Ishikawa (cell line): ENCODE measurements at regions not wholly inside any gene's neighbourhood (a gene's known extent, or its start where the extent isn't known, plus 50 kb on each side); places are given as distances from the start of the nearest gene placed in this dataset.

Experiments
- CEBPB ChIP-seq: IDR thresholded peaks from 2 replicates; pipeline ENCODE4 v1.6.1; 2012
- CREB1 ChIP-seq: IDR thresholded peaks from 2 replicates; pipeline ENCODE4 v1.6.1; 2012; ENCODE audit warnings: low read depth
- EGR1 ChIP-seq: IDR thresholded peaks from 2 replicates; pipeline ENCODE4 v1.6.1; 2012
- EP300 ChIP-seq: IDR thresholded peaks from 2 replicates; pipeline ENCODE4 v1.6.1; 2012; ENCODE audit warnings: borderline replicate concordance
- TAF1 ChIP-seq: IDR thresholded peaks from 2 replicates; pipeline ENCODE4 v1.6.1; 2012; ENCODE audit warnings: low read depth, mild to moderate bottlenecking
- TCF12 ChIP-seq: IDR thresholded peaks from 2 replicates; pipeline ENCODE4 v1.6.1; 2012; ENCODE audit warnings: low read depth
- TEAD4 ChIP-seq: IDR thresholded peaks from 2 replicates; pipeline ENCODE4 v1.6.1; 2012
- YY1 ChIP-seq: IDR thresholded peaks from 2 replicates; pipeline ENCODE4 v1.6.1; 2012; ENCODE audit warnings: low read depth
- ZBTB7A ChIP-seq: IDR thresholded peaks from 2 replicates; pipeline ENCODE4 v1.6.1; 2012; ENCODE audit warnings: low read depth
- TF ChIP-seq, protein P1 (sequence below): IDR thresholded peaks from 2 replicates; pipeline ENCODE4 v1.6.1; 2012
- TF ChIP-seq, protein P2 (sequence below): IDR thresholded peaks from 2 replicates; pipeline ENCODE4 v1.6.1; 2012; ENCODE audit warnings: low read depth, mild to moderate bottlenecking

DNA sequence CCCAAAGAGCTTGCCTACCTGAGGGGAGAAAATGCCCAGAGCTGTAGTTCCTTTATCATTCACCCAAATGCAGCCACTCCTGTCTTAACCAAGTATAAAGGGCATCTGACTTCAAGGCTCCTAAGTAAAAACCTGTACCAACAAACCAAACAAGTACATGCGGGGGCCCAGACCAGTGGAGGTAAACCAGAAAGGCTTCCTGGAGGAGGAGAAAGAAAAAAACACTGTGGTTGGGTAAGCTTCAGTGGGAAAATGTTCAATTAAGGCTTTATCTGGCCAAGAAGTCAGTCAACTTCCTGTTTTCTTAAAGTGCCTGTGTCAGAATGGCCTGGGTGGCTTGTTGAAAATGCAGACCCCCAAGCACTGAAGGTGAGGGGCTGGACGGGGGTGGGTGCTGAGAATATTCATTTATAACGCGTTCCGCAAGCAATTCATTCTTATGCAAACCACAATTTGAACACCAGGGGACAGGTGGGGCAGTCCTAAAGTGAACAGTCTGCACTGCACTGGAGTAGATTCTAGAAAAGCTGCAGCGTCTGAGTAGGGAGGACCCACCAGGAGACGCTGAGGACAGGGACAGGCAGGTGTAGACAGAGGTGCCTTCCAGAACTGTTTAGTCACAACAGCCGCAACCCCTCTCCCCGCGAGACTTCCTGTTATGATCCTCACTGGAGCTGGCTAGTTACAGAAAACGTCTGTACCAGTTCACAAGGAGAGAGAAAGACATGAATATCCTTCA is 467.1 kb downstream of the SOX9 start:
- TF ChIP-seq, protein P1, sequence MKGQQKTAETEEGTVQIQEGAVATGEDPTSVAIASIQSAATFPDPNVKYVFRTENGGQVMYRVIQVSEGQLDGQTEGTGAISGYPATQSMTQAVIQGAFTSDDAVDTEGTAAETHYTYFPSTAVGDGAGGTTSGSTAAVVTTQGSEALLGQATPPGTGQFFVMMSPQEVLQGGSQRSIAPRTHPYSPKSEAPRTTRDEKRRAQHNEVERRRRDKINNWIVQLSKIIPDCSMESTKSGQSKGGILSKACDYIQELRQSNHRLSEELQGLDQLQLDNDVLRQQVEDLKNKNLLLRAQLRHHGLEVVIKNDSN = no peak
- no peak for TF ChIP-seq EGR1
- TF ChIP-seq EP300 = no peak
- 0 out of 2 replicates have a peak, but pooled peaks have one; percentile 14 for TF ChIP-seq TCF12
- TF ChIP-seq TEAD4 = no peak
- TF ChIP-seq, protein P2, sequence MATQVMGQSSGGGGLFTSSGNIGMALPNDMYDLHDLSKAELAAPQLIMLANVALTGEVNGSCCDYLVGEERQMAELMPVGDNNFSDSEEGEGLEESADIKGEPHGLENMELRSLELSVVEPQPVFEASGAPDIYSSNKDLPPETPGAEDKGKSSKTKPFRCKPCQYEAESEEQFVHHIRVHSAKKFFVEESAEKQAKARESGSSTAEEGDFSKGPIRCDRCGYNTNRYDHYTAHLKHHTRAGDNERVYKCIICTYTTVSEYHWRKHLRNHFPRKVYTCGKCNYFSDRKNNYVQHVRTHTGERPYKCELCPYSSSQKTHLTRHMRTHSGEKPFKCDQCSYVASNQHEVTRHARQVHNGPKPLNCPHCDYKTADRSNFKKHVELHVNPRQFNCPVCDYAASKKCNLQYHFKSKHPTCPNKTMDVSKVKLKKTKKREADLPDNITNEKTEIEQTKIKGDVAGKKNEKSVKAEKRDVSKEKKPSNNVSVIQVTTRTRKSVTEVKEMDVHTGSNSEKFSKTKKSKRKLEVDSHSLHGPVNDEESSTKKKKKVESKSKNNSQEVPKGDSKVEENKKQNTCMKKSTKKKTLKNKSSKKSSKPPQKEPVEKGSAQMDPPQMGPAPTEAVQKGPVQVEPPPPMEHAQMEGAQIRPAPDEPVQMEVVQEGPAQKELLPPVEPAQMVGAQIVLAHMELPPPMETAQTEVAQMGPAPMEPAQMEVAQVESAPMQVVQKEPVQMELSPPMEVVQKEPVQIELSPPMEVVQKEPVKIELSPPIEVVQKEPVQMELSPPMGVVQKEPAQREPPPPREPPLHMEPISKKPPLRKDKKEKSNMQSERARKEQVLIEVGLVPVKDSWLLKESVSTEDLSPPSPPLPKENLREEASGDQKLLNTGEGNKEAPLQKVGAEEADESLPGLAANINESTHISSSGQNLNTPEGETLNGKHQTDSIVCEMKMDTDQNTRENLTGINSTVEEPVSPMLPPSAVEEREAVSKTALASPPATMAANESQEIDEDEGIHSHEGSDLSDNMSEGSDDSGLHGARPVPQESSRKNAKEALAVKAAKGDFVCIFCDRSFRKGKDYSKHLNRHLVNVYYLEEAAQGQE = no peak
- 0 out of 2 replicates have a peak, but pooled peaks have one; percentile 35 for TF ChIP-seq TAF1
- no peak for TF ChIP-seq YY1
- no peak for TF ChIP-seq ZBTB7A
- no peak for TF ChIP-seq CEBPB
- TF ChIP-seq CREB1 = no peak
